Heart right ventricle (tissue), 16 donors: ENCODE measurements at regions not wholly inside any gene's neighbourhood (a gene's known extent, or its start where the extent isn't known, plus 50 kb on each side); places are given as distances from the start of the nearest gene placed in this dataset.

Experiments used
- ATAC-seq, 8 donors: fragments of 200-7000 bp; cut with Tn5 transposase; one replicate each; pipeline ENCODE4 v1.9.1; 2020; ENCODE audit warnings: mild to moderate bottlenecking in 8 of 8, moderate library complexity in 8 of 8, moderate number of reproducible peaks in 1 of 8
- DNase-seq, 2 donors: peaks; one replicate each; pipeline ENCODE4 v3.0.0-alpha.2; 2020
- H3K27ac ChIP-seq, 10 donors: fragments of 200-600 bp; sonication (generic) in 2 of 10; one replicate each; pipeline versions ENCODE4 v1.5.0 to v1.8.0; 2020 to 2022; ENCODE audit warnings: mild to moderate bottlenecking in 3 of 10
- H3K27me3 ChIP-seq, 7 donors: fragments of 200-600 bp; one replicate each; pipeline ENCODE4 v1.8.0; 2021 to 2022; ENCODE audit warnings: mild to moderate bottlenecking in 2 of 7
- H3K36me3 ChIP-seq, 9 donors: fragments of 200-600 bp; sonication (generic) in 1 of 9; one replicate each; pipeline versions ENCODE4 v1.5.0 to v1.8.0; 2020 to 2022; ENCODE audit warnings: mild to moderate bottlenecking in 2 of 9
- H3K4me1 ChIP-seq, 9 donors: fragments of 200-600 bp; sonication (generic) in 1 of 9; one replicate each; pipeline versions ENCODE4 v1.5.0 to v1.8.0; 2020 to 2022; ENCODE audit warnings: mild to moderate bottlenecking in 4 of 9
- H3K4me3 ChIP-seq, 10 donors: fragments of 200-600 bp; sonication (generic) in 2 of 10; one replicate each; pipeline versions ENCODE4 v1.5.0 to v1.8.0; 2020 to 2022; ENCODE audit warnings: mild to moderate bottlenecking in 7 of 10, moderate library complexity in 2 of 10
- H3K9me3 ChIP-seq, 11 donors: fragments of 200-600 bp in 10 of 11; sonication (generic) in 2 of 11; one replicate each; pipeline versions ENCODE4 v1.5.0 to v1.8.0; 2013 to 2022; ENCODE audit warnings: mild to moderate bottlenecking in 2 of 11, control low read depth in 1 of 11, moderate library complexity in 1 of 11
- WGBS, 2 donors: extraction: QIAGEN DNeasy Blood & Tissue Kit; methylation state at CpG; one replicate each; pipeline ENCODE4 v1.1.7; 2013; ENCODE audit warnings: inconsistent platforms in 1 of 2; 5-methylcytosine and 5-hydroxymethylcytosine counted together
- intact Hi-C, 10 donors: fragments of 100-400 bp; cut with DNase I; formaldehyde crosslinking; loops; one replicate each; pipeline versions ENCODE4 v1.11.1 to v1.14.2; 2022
- TF ChIP-seq, protein P1 (sequence below), 9 donors: fragments of 200-600 bp; sonication (generic) in 2 of 9; IDR thresholded peaks; one replicate each; pipeline versions ENCODE4 v1.5.0 to v1.8.0; 2021 to 2022; ENCODE audit warnings: antibody characterized with exemption in 9 of 9, mild to moderate bottlenecking in 5 of 9, moderate library complexity in 1 of 9
- donor health status: Arrhythmogenic right ventricular cardiomyopathy.
- donor health status: ischemic (EF 13 %, LVEDD 7.1; RV severe dilation, severe dysfunction).
- donor health status: healthy with polysubstance abuse.
- donor health status: DM: no; HTN: yes; CAD: no.
- donor health status: DM: no; HTN: no; CAD: no.
- donor health status: ischemic (EF 25% LVEDD 6.9; RV normal size, moderate dysfunction).
- donor health status: ischemic (EF 25% LVEDD 5.7; RV mildly dilated, moderate dysfunction).
- donor health status: healthy.
- donor health status: DM: yes; HTN: yes; CAD: no.
- donor health status: Ischemic cardiomyopathy.
- donor health status: ischemic (EF 35%, LVEDD 5.7; RV mildly dilated, moderate dysfunction).
- donor health status: nonischemic (EF 11% LVEDD 7.7; RV severe dilation, severe dysfunction).
- donor health status: DM: yes; HTN: yes; CAD: no.
- donor health status: PGD.
- donor health status: ischemic (EF 29% LVEDD 5.4; RV normal size, mild dysfunction).
- donor health status: nonischemic (EF 23%, LVEDD 6.1; RV moderate dilation, normal function).

DNA sequence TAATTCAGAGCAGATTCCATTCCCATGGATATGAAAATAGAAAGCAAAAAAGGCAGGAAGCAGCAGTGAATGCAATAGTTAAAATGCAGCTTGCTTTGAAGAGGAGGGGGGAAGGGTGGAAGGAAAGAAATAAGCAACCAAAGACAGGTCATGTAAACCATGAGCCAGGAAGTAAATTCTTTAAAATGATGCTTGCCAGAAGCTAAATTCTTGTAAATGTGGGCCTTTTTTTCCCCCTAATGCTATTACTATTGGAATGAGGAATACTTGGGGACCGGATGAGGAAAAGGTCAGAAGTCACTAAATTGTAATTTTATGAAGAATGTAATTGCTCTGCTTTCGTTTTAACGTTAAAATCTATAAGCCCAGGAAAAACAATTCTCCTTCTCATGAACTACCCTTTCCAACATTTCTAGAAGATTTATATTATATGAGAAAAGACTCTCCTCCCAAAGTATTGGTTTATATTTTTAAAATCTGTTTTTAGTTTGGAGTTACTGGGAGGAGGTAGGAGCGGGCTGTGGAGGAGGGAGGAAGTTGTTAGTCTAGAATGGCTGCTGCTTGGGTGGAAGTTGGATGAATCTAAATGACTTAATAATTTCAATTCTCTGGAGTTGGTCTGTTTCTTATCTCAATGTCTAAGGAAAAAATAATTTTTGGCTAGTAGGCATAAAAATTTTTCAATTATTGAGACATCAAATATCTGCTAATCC, 77.6 kb upstream of the PCDH18 start:
- no peaks in the 10 kb centered on the region for H3K27me3 ChIP-seq
- ATAC-seq (peak in 5 of 8 donors; percentile 44 to 64 (median 58)), DNase-seq (no peak)
- peak overlapping the region in 8 of 10 donors; percentile 2 to 78 (median 31) for H3K27ac ChIP-seq
- intact Hi-C loops = loop anchor here in 2 of 10 donors (10.0 kb wide), 1 partner anchor 75 kb away; the partner anchor contains the start of gene PCDH18 (in 2 of the 2)
- WGBS, 2 donors = 47 to 55% methylated on average over 4 of the region's 4 CpGs
- no peaks in the 10 kb centered on the region for H3K36me3 ChIP-seq
- TF ChIP-seq, protein P1, sequence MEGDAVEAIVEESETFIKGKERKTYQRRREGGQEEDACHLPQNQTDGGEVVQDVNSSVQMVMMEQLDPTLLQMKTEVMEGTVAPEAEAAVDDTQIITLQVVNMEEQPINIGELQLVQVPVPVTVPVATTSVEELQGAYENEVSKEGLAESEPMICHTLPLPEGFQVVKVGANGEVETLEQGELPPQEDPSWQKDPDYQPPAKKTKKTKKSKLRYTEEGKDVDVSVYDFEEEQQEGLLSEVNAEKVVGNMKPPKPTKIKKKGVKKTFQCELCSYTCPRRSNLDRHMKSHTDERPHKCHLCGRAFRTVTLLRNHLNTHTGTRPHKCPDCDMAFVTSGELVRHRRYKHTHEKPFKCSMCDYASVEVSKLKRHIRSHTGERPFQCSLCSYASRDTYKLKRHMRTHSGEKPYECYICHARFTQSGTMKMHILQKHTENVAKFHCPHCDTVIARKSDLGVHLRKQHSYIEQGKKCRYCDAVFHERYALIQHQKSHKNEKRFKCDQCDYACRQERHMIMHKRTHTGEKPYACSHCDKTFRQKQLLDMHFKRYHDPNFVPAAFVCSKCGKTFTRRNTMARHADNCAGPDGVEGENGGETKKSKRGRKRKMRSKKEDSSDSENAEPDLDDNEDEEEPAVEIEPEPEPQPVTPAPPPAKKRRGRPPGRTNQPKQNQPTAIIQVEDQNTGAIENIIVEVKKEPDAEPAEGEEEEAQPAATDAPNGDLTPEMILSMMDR (IDR thresholded peaks at IDR 0.05) = no peak
- H3K4me3 ChIP-seq = peak overlapping the region in 5 of 10 donors; percentile 4 to 31 (median 20)
- H3K4me1 ChIP-seq = peaks cover 0 to 3% (median 0%) of the 10 kb centered on the region in 9 donors
- no peaks in the 10 kb centered on the region for H3K9me3 ChIP-seq

DNA sequence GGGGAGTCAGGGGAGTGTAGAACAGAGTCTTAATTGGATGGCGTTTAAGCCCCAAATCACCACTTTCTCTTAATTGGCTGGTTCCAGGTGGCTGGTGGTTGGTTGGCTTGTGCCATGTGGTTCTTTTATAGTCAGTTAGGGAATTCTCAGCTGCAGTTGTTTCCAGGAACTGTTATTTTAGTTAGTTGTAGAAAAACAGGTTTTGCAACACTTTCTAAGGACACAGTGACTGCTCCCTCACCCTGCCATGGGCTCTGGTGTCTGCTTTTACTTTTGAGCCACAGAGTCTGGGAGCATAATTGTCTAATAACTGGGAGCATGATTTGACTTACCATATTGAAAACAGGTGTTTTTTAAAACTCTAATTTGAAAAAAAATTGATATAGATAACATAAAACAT, 75.8 kb upstream of the PCDH18 start:
- ATAC-seq = peak in 3 of 8 donors; percentile 38 to 75 (median 61)
- no peak for DNase-seq
- intact Hi-C loops = loop anchor here in 2 of 10 donors (10.0 kb wide), 1 partner anchor 73 kb away; the partner anchor contains the start of gene PCDH18 (in 2 of the 2)

DNA sequence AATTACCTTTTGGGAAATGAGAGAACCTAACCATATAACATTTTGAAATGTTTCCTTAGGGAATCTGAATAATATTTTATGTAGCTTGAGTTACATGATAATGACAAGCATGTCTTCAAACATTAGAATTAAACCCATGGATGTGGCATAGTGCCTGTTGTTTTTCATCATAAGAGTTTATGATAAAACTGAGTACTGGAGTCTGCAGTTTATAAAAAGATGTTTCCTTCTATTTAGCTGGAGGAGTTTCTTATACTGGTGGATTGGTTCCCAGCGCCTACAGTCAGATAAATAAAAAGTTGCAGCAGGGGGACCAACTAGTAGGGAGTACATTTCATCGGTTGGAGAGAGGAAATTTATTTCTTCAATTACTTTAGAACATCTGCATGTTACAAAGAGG, 70.1 kb upstream of the PCDH18 start:
- no peaks in the 10 kb centered on the region for H3K27me3 ChIP-seq
- TF ChIP-seq, protein P1 (IDR thresholded peaks at IDR 0.05) = no peak
- H3K36me3 ChIP-seq = no peaks in the 10 kb centered on the region
- ATAC-seq (no peak), DNase-seq (no peak)
- H3K4me1 ChIP-seq = peaks cover 0 to 8% (median 0%) of the 10 kb centered on the region in 9 donors
- no peak overlapping the region for H3K4me3 ChIP-seq
- WGBS, 2 donors = 56 to 64% methylated on average over 2 of the region's 2 CpGs
- H3K27ac ChIP-seq = no peak overlapping the region
- no peaks in the 10 kb centered on the region for H3K9me3 ChIP-seq
- intact Hi-C loops = loop anchor here in 3 of 10 donors (5.0 to 10.0 kb wide), 2 partner anchors 68 to 70 kb away; partner anchors contain the start of gene PCDH18 (in 3 of the 3)

More for the DNA sequence above, 75.8 kb upstream of the PCDH18 start:
- no peaks in the 10 kb centered on the region for H3K9me3 ChIP-seq
- no peaks in the 10 kb centered on the region for H3K36me3 ChIP-seq
- WGBS, 2 donors = 90 to 92% methylated on average over 1 of the region's 1 CpG
- H3K27ac ChIP-seq = no peak overlapping the region
- no peak overlapping the region for H3K4me3 ChIP-seq
- H3K4me1 ChIP-seq = peaks cover 0 to 3% (median 0%) of the 10 kb centered on the region in 9 donors
- TF ChIP-seq, protein P1 (IDR thresholded peaks at IDR 0.05) = no peak
- no peaks in the 10 kb centered on the region for H3K27me3 ChIP-seq

GRCh38 chr4:137601934-137602333, 69.6 kb upstream of the PCDH18 start:
- DNase-seq = no peak
- ATAC-seq = no peak
- no peak overlapping the region for H3K4me3 ChIP-seq
- no peak overlapping the region for H3K27ac ChIP-seq
- intact Hi-C loops = loop anchor here in 3 of 10 donors (5.0 to 10.0 kb wide), 2 partner anchors 67 to 70 kb away; partner anchors contain the start of gene PCDH18 (in 3 of the 3)
- no peaks in the 10 kb centered on the region for H3K27me3 ChIP-seq
- H3K4me1 ChIP-seq = peaks cover 0 to 8% (median 0%) of the 10 kb centered on the region in 9 donors
- H3K9me3 ChIP-seq = no peaks in the 10 kb centered on the region
- TF ChIP-seq, protein P1 (IDR thresholded peaks at IDR 0.05) = no peak
- H3K36me3 ChIP-seq = no peaks in the 10 kb centered on the region
- 79 to 80% methylated on average over 1 of the region's 1 CpG for WGBS, 2 donors
